ENCODE measurements at regions not wholly inside any gene's neighbourhood (a gene's known extent, or its start where the extent isn't known, plus 50 kb on each side); places are given as distances from the start of the nearest gene placed in this dataset.

DNA sequence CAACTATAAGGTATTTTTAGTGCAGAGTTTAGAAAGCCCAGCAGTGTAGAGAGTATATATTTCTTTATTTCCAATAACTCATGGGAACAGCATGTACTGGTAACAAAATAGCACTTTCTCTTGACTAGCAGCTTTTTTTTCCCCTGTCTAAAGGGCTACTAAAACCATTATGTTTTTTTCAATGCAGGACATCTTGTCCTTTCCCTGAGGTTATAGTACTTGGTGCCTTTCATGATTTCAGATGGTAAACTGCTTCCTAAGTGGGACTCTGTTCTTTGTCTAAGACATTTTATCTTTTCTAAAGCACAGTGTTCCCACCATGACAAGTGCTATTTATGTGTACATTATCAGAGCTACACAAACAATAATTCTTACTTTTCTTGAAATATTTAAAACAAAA, 122.3 kb downstream of the SLC24A2 start:
- no peak overlapping the region for H3K27ac ChIP-seq
- no peak overlapping the region for H3K9ac ChIP-seq (ENCODE audit: insufficient read length)
- no peak overlapping the region for H3K4me3 ChIP-seq
- H3K9me3 ChIP-seq (ENCODE audit: low read depth, low read length), result no peaks in the 10 kb centered on the region
- no peak for TF ChIP-seq FOXP2 (optimal IDR thresholded peaks at IDR 0.05; ENCODE audit: control extremely low read depth, extremely low read length, insufficient read depth)
- TF ChIP-seq POLR2AphosphoS5 (IDR thresholded peaks at IDR 0.05; ENCODE audit: borderline replicate concordance, low read depth, low read length), result no peak
- TF ChIP-seq EZH2 (IDR thresholded peaks at IDR 0.05), result no peak
- H3K36me3 ChIP-seq (ENCODE audit: insufficient read depth, low read length), result no peaks in the 10 kb centered on the region
- no peak for DNase-seq (ENCODE audit: low read depth, low spot score)

GRCh38 chr9:19665146-19665863, 123.5 kb downstream of the SLC24A2 start:
- no peak overlapping the region for H3K9ac ChIP-seq (ENCODE audit: insufficient read length)
- no peaks in the 10 kb centered on the region for H3K9me3 ChIP-seq (ENCODE audit: low read depth, low read length)
- no peak overlapping the region for H3K4me3 ChIP-seq
- no peaks in the 10 kb centered on the region for H3K36me3 ChIP-seq (ENCODE audit: insufficient read depth, low read length)
- DNase-seq (ENCODE audit: low read depth, low spot score), result no peak
- no peak for TF ChIP-seq POLR2AphosphoS5 (IDR thresholded peaks at IDR 0.05; ENCODE audit: borderline replicate concordance, low read depth, low read length)
- no peak for TF ChIP-seq FOXP2 (optimal IDR thresholded peaks at IDR 0.05; ENCODE audit: control extremely low read depth, extremely low read length, insufficient read depth)
- TF ChIP-seq EZH2 (IDR thresholded peaks at IDR 0.05), result no peak
- no peak overlapping the region for H3K27ac ChIP-seq

DNA sequence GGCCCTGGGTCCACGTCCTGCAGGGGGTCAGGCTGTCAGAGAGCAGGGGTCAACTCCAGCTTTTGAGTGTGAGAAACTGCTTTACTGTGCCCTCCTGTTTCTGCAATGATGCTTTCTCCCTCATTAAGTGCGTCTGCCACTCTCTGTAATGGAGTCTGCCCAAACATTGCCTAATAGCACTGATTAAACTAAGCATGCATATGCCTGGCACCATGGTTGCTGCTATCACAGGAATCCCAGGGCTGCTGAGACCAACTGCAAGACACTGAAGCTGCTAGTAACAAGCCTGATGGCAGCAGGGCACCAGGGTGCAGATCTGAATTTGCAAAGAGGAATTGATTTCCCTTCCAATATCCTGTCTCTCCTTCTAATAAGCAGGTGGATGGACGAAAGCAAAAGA, 125.3 kb downstream of the SLC24A2 start:
- TF ChIP-seq EZH2 (IDR thresholded peaks at IDR 0.05) (no peak), FOXP2 (optimal IDR thresholded peaks at IDR 0.05; ENCODE audit: control extremely low read depth, extremely low read length, insufficient read depth) (no peak), POLR2AphosphoS5 (IDR thresholded peaks at IDR 0.05; ENCODE audit: borderline replicate concordance, low read depth, low read length) (no peak)
- no peak for DNase-seq (ENCODE audit: low read depth, low spot score)
- H3K4me3 ChIP-seq, result no peak overlapping the region
- H3K36me3 ChIP-seq (ENCODE audit: insufficient read depth, low read length), result no peaks in the 10 kb centered on the region
- no peaks in the 10 kb centered on the region for H3K9me3 ChIP-seq (ENCODE audit: low read depth, low read length)
- H3K27ac ChIP-seq, result no peak overlapping the region
- H3K9ac ChIP-seq (ENCODE audit: insufficient read length), result no peak overlapping the region

- Histone ChIP-seq H3K4me3 (no peak overlapping the region), H3K9me3 (ENCODE audit: low read depth, low read length) (no peaks in the 10 kb centered on the region), H3K27ac (no peak overlapping the region), H3K36me3 (ENCODE audit: insufficient read depth, low read length) (no peaks in the 10 kb centered on the region), H3K9ac (ENCODE audit: insufficient read length) (no peak overlapping the region)
- TF ChIP-seq POLR2AphosphoS5 (IDR thresholded peaks at IDR 0.05; ENCODE audit: borderline replicate concordance, low read depth, low read length) (no peak), FOXP2 (optimal IDR thresholded peaks at IDR 0.05; ENCODE audit: control extremely low read depth, extremely low read length, insufficient read depth) (no peak), EZH2 (IDR thresholded peaks at IDR 0.05) (no peak)
- DNase-seq (ENCODE audit: low read depth, low spot score), result no peak
Measured at GRCh38 chr9:19662213-19662612, 126.6 kb downstream of the SLC24A2 start.

- Histone ChIP-seq H3K27ac (no peak overlapping the region), H3K4me3 (no peak overlapping the region), H3K36me3 (ENCODE audit: insufficient read depth, low read length) (no peaks in the 10 kb centered on the region), H3K9me3 (ENCODE audit: low read depth, low read length) (no peaks in the 10 kb centered on the region), H3K9ac (ENCODE audit: insufficient read length) (no peak overlapping the region)
- DNase-seq (ENCODE audit: low read depth, low spot score), result no peak
- TF ChIP-seq EZH2 (IDR thresholded peaks at IDR 0.05) (no peak), POLR2AphosphoS5 (IDR thresholded peaks at IDR 0.05; ENCODE audit: borderline replicate concordance, low read depth, low read length) (no peak)
Measured at GRCh38 chr9:19660019-19660418, 128.8 kb downstream of the SLC24A2 start.

- TF ChIP-seq POLR2AphosphoS5 (IDR thresholded peaks at IDR 0.05; ENCODE audit: borderline replicate concordance, low read depth, low read length), result no peak
- TF ChIP-seq FOXP2 (optimal IDR thresholded peaks at IDR 0.05; ENCODE audit: control extremely low read depth, extremely low read length, insufficient read depth), result no peak
- TF ChIP-seq EZH2 (IDR thresholded peaks at IDR 0.05), result no peak
- no peaks in the 10 kb centered on the region for H3K9me3 ChIP-seq (ENCODE audit: low read depth, low read length)
- no peak overlapping the region for H3K4me3 ChIP-seq
- H3K36me3 ChIP-seq (ENCODE audit: insufficient read depth, low read length), result no peaks in the 10 kb centered on the region
- H3K27ac ChIP-seq, result no peak overlapping the region
- H3K9ac ChIP-seq (ENCODE audit: insufficient read length), result no peak overlapping the region
- no peak for DNase-seq (ENCODE audit: low read depth, low spot score)
Measured at GRCh38 chr9:19656704-19657103, 132.1 kb downstream of the SLC24A2 start.

DNA sequence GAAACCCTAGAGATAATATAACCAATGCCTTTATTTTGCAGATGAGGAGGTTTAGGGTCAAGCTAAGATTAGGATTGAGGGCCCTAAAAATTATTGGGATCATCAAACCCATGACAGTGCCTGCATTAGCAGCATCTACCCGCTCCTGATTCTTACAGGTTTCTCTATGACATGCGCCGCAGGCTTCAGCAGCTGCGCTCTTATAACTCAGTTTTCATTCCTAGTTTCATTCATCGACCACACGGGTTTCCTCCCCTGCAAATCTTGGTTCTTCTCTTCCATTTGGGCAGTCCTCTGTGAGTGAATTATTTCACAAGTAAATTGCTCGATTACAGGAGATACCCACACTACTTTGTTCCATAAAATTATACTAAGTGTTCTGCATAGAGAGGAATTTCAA, 137.2 kb downstream of the SLC24A2 start:
- TF ChIP-seq FOXP2 (optimal IDR thresholded peaks at IDR 0.05; ENCODE audit: control extremely low read depth, extremely low read length, insufficient read depth), result no peak
- no peak for TF ChIP-seq POLR2AphosphoS5 (IDR thresholded peaks at IDR 0.05; ENCODE audit: borderline replicate concordance, low read depth, low read length)
- TF ChIP-seq EZH2 (IDR thresholded peaks at IDR 0.05), result no peak
- DNase-seq (ENCODE audit: low read depth, low spot score), result no peak
- H3K4me3 ChIP-seq, result no peak overlapping the region
- H3K9ac ChIP-seq (ENCODE audit: insufficient read length), result no peak overlapping the region
- no peak overlapping the region for H3K27ac ChIP-seq
- no peaks in the 10 kb centered on the region for H3K36me3 ChIP-seq (ENCODE audit: insufficient read depth, low read length)
- H3K9me3 ChIP-seq (ENCODE audit: low read depth, low read length), result no peaks in the 10 kb centered on the region

GRCh38 chr9:19650312-19650711, 138.5 kb downstream of the SLC24A2 start:
- Histone ChIP-seq H3K27ac (no peak overlapping the region), H3K9ac (ENCODE audit: insufficient read length) (no peak overlapping the region), H3K9me3 (ENCODE audit: low read depth, low read length) (no peaks in the 10 kb centered on the region), H3K4me3 (no peak overlapping the region), H3K36me3 (ENCODE audit: insufficient read depth, low read length) (no peaks in the 10 kb centered on the region)
- TF ChIP-seq POLR2AphosphoS5 (IDR thresholded peaks at IDR 0.05; ENCODE audit: borderline replicate concordance, low read depth, low read length) (no peak), FOXP2 (optimal IDR thresholded peaks at IDR 0.05; ENCODE audit: control extremely low read depth, extremely low read length, insufficient read depth) (no peak), EZH2 (IDR thresholded peaks at IDR 0.05) (no peak)
- DNase-seq (ENCODE audit: low read depth, low spot score), result no peak

Data from SK-N-MC (cell line).